Posterior vena cava (tissue), 2 donors: ENCODE measurements at regions not wholly inside any gene's neighbourhood (a gene's known extent, or its start where the extent isn't known, plus 50 kb on each side); places are given as distances from the start of the nearest gene placed in this dataset.

Experiments
- DNase-seq: peaks from one replicate; pipeline ENCODE4 v3.0.0-alpha.2; 2020; ENCODE audit warnings: low spot score
- intact Hi-C, 2 donors: fragments of 100-400 bp; cut with DNase I; formaldehyde crosslinking; loops; one replicate each; pipeline versions ENCODE4 v1.14.1 to v1.14.2; 2022 to 2023
- donor health status: DM: yes; HTN: yes; CAD: no.
- donor health status: DM: yes; HTN: yes; CAD: no.

DNA sequence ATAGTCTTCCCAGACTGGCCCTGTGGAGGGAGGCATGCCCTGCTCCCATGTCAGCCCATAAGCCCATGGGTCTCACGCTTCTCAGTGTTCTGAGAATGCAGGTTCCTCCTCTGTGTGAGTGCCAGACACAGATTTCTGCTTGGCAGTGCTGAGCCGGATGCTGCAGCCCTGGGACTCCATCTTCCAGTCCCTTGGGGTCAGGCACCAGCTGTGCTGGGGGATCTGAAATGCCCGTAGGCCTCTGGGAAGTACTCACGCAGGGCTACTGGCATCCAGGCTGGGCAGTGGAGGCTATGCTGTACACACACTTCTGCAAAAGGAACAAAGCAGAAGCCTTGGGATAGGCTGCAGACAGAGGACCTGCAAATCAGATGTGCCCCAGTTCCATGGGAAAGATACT lies 1944.6 kb downstream of the EFNA5 start:
- intact Hi-C loops: no loop called here
- peak; percentile 37 for DNase-seq

GRCh38 chr5:105708442-105708841 lies 1962.3 kb downstream of the EFNA5 start:
- intact Hi-C loops: no loop called here
- no peak for DNase-seq

DNA sequence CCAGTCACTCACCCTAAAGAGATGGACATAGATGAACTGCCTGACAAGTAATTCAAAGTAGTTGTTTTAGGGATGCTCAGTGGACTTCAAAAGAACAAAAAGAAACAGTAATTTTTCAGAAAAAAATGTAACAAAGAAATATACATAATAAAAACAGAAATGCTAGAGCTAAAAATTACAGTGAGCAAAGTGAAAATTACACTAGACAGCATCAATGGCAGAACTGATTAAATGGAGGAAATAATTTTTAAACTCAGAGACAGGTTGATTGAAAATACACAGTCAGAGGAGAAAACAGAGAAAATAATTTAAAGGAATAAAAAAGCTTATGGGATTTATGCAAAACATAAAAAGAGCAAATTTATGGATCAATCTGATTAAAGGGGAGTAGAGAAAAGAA lies 1968.4 kb downstream of the EFNA5 start:
- intact Hi-C loops: no loop called here
- DNase-seq: no peak

DNA sequence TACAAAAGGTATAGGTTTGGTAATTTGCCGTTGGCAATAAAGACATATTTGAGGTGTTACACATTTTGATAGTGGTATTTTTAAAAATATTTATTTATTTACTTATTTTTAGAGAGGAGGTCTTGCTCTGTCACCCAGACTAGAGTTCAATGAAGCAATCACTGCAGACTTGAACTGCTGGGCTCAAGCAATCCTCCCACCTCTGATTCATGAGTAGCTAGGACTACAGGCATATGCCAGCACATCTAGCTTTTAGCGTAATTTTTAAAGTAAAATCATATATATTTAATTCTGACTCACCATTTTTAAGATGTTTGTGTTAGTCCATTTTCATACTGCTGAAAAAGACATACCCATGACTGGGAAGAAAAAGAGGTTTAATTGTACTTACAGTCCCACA lies 1974.3 kb downstream of the EFNA5 start:
- no peak for DNase-seq
- intact Hi-C loops: no loop called here

DNA sequence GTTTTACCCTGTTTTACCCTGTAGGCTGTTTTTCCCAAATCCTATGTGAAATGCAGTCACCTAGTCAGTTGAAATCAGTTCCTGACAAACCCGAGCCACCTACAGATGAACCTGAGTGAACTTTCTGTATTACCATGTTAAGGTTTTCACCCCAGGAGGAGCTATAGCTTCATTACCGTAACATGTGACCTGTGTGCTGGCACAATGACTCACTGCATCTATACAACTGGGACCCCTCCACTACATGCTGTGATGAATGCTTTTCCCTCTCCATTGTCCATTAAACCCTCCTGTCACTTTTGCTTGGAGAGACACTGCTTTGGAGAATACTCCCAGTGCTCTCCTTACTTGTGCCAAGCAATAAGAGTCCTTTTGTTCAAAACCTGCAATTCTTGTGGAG lies 1974.8 kb downstream of the EFNA5 start:
- intact Hi-C loops: no loop called here

GRCh38 chr5:105689596-105689995 lies 1981.1 kb downstream of the EFNA5 start:
- DNase-seq: no peak
- intact Hi-C loops: no loop called here

More for the DNA sequence above, 1974.8 kb downstream of the EFNA5 start:
- no peak for DNase-seq

GRCh38 chr5:105688227-105688792 lies 1982.4 kb downstream of the EFNA5 start:
- intact Hi-C loops: no loop called here
- no peak for DNase-seq

GRCh38 chr5:105687493-105687892 lies 1983.2 kb downstream of the EFNA5 start:
- intact Hi-C loops: no loop called here
- no peak for DNase-seq

DNA sequence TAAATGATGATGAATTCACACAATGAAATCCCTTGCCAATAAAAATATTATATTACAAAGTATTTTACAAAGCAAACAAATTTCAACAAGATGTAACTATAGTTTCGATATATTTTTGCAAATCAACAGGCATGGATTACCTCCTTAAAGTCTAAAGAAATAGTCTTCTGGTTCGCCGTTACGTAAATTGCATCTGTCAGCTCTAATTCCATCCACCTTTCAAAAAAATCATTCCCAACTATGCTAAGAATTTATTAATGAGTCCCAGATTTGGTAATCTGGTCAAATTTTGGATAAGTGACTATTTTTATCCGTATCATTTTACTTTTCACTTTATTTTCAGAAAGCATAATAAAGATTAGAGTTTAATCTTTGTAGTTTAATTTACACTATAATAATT lies 1984.9 kb downstream of the EFNA5 start:
- intact Hi-C loops: no loop called here

GRCh38 chr5:105684799-105685198 lies 1985.9 kb downstream of the EFNA5 start:
- no peak for DNase-seq
- intact Hi-C loops: no loop called here

More for the DNA sequence above, 1984.9 kb downstream of the EFNA5 start:
- DNase-seq: no peak

DNA sequence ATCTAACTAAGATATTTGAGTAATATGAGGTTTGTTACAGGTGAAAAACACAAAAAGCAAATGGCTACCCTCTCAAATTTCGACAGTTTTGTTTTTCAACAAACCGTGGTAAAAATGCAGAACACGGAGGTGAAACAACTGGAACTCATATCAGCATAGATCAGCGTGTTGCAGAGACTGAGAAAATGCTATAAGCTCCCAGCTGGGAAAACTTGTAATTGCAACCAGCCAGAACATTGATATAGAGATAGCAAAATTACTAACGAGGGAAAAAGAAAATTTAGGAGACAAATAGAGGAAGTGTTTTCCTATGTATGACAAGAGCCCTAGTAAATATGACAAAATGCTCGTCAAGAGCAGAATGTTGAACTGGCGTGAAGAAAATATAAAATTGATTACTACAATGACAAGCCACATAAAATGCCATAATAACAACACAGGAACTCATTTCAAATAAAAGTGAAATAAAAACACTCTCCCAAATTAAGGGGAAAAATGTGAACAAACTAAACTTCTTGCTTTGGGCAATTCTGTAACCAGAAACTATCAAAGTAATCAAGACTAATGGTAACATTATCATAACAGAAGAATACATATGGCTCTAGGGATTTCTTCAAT lies 1989.8 kb downstream of the EFNA5 start:
- no peak for DNase-seq
- intact Hi-C loops: no loop called here

- no peak for DNase-seq
- intact Hi-C loops: no loop called here
Measured at GRCh38 chr5:105677291-105677690, 1993.4 kb downstream of the EFNA5 start.

DNA sequence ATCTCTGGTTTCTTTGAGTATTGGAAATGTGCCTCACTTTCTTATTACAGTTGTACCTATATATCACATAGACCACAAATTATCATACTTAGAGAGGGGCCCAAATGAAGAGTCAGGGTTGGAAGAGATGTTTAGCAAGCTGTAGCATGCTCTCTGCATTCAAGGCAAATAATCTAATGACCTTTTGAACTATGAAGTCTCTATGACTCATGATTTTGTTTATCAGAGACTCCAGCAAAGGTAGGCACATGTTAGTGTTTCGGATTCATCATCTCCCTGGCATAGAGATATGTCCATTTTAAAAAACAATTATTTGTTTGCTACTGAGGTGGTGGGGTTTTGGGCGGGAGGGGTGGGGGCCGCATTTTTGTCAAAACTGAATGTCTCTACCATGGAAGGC lies 2000.1 kb downstream of the EFNA5 start:
- no peak for DNase-seq
- intact Hi-C loops: no loop called here

DNA sequence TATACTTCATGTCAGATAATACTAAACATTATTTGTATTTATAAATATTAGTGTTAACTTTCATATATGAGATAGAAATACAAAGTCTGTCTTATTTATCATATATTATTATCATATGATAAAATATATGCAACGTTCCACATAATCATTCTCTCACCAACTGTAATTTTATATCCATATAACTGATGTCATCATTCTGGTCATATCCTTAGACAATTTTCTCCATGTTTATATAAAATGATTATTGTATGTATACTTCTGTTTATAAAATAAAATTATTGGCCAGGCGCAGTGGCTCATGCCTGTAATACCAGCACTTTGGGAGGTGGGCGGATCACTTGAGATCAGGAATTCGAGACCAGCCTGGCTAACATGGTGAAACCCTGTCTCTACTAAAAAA lies 2007.1 kb downstream of the EFNA5 start:
- intact Hi-C loops: no loop called here
- DNase-seq: no peak

DNA sequence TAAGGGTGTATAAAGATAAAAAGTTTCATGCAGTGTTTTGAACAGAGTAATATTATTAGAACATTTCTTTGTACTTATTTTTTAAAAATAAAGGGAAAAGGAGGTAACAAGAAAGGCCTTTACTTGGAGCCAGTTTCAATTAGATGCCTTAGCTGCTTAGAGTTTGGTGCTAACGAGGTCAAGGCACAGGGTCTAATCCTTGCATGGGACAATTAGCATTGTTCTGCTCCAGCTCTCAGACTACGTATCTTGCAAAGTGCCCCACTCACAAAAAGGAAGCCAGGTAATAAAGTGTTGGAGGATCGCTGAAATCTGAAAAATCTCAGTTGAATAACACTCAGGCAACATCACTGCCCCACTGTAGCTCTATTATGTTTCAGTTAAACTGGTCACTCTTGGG lies 2011.3 kb downstream of the EFNA5 start:
- no peak for DNase-seq
- intact Hi-C loops: no loop called here

DNA sequence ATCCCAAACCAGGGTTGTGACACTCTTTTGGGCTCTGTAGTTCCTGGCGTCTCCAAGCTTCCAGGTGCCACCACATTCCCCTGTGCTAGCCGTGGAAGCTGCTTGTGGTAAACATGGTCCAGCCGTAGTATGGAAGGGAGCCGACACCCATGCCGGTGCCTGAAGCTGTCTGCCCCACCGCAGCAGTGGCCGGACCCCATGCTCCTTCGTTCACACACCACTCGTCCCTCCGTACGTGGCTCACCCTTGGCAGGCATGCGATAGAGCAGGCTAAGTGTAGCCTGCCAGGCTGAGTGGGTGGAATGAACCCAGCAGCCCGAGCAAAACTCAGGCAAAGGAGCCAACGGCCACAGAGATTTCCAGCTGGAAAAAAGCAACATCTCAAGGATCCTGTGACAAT lies 2030.4 kb downstream of the EFNA5 start:
- DNase-seq: no peak
- intact Hi-C loops: loop anchor here in 1 of 2 donors (5.0 kb wide), 1 partner anchor 347 kb away; no protein-coding TSS in a partner anchor

DNA sequence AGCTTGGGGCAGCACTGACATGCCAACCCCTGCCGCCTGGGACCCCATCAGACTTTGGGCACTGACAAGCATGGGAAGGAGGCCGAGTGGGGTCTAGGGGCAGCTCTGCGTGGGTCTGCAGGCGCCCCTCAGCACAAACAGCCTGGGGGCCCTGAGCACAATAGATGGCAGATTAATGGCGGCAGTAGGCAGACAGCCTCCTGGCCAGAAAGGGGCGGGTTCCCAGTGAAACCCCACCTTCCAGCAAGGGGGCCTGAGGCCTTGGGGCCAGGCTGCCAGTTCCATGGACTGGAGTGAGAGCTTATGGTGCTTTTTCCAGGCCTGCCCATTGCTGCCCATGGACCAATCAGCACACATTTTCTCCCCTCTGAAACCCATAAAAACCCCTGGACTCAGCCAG lies 2031.2 kb downstream of the EFNA5 start:
- DNase-seq: no peak
- intact Hi-C loops: no loop called here

GRCh38 chr5:105639068-105639467 lies 2031.7 kb downstream of the EFNA5 start:
- no peak for DNase-seq
- intact Hi-C loops: no loop called here

DNA sequence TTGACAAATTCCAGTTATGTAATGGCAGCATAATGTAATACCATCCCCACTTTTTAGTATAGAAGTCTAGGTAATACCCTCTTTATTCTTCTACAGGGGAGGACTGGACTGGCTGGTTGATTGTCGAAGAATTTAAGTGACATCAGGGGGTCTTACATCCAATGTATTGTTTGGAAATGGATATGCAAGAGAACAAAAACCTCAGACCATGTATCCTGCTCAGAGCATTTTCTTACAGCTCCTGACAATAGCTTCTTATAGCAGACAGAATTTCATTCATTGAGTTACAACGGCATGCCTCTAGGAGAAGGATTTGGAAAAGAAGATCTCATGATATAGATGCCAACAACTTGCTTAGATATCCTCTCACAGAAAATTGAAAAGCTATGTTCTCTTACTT lies 2032.3 kb downstream of the EFNA5 start:
- intact Hi-C loops: no loop called here
- DNase-seq: no peak

DNA sequence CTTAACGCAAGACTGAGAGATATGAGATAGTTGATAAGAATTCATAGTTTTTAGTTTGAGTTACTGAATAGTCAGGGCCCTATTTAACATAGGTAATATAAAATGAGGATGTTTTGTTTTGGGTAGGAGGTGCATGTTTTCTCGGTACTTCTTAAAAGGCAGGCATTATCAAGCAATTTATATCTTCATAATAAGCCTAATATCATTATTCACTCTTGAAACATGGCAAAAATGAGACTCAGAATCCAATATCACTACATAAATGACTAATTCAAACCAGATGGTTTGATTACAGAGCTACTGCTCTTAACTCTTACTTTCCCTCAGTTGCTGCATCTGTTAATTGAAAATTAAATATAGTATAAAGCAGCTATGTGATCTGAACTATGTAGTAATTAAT lies 2038.7 kb downstream of the EFNA5 start:
- intact Hi-C loops: no loop called here
- DNase-seq: no peak

- intact Hi-C loops: no loop called here
- DNase-seq: no peak
Measured at GRCh38 chr5:105630803-105631202, 2039.9 kb downstream of the EFNA5 start.

DNA sequence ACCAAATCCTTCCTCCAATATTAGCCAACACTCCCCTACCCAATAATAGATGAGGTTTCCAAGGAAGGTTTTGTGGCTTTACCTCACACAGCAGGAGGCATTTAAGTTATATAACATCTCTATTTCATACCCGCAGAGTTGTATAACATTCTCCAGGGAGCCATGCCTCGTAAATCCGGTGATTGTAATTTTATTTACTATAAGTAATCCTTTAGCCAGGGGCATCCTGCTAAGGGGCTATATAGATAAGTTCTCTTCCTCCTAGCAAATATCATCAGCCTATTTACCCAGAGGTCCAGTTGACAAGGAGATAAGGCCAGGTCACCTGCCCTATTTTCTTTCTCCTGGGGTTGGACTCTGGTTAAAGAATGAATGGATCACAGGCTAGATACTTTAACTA lies 2051.0 kb downstream of the EFNA5 start:
- intact Hi-C loops: no loop called here
- DNase-seq: no peak
